LNCaP clone FGC (cell line): ENCODE measurements at regions not wholly inside any gene's neighbourhood (a gene's known extent, or its start where the extent isn't known, plus 50 kb on each side); places are given as distances from the start of the nearest gene placed in this dataset.

Experiments used
- DNase-seq: peaks from one replicate; pipeline ENCODE4 v3.0.0-alpha.2; 2011; ENCODE audit warnings: low read depth
- H3K4me3 ChIP-seq: 2 replicates; pipeline ENCODE4 v1.5.1; 2011; ENCODE audit warnings: mild to moderate bottlenecking, low read depth, low read length, control low read depth
- TF ChIP-seq, protein P1 (sequence below): IDR thresholded peaks from 2 replicates; pipeline ENCODE4 v1.5.1; 2012; ENCODE audit warnings: mild to moderate bottlenecking; ENCODE audit not compliant: control insufficient read depth, insufficient read depth; ENCODE audit errors: extremely low read depth

DNA sequence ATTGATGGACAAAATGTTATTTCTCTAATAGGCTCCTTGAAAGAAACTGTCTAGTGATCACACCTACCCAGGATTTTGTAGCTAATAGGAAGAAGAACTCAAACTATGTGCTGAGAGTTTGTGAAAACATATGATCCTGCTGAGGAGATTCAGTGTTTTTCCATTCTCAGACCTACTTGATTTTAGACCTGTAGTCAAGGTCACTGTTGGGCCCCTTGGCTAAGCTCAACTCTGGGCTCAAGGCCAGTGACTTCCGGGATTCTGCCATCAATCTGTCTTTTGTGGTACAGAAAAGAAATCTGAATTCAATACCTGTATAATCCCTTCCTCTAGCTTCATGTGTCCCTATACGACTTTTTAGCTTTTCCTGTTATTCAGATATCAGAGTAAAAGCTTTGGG, 79.7 kb upstream of the FERD3L start:
- TF ChIP-seq, protein P1, sequence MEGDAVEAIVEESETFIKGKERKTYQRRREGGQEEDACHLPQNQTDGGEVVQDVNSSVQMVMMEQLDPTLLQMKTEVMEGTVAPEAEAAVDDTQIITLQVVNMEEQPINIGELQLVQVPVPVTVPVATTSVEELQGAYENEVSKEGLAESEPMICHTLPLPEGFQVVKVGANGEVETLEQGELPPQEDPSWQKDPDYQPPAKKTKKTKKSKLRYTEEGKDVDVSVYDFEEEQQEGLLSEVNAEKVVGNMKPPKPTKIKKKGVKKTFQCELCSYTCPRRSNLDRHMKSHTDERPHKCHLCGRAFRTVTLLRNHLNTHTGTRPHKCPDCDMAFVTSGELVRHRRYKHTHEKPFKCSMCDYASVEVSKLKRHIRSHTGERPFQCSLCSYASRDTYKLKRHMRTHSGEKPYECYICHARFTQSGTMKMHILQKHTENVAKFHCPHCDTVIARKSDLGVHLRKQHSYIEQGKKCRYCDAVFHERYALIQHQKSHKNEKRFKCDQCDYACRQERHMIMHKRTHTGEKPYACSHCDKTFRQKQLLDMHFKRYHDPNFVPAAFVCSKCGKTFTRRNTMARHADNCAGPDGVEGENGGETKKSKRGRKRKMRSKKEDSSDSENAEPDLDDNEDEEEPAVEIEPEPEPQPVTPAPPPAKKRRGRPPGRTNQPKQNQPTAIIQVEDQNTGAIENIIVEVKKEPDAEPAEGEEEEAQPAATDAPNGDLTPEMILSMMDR: no peak
- no peak for DNase-seq
- no peak overlapping the region for H3K4me3 ChIP-seq

DNA sequence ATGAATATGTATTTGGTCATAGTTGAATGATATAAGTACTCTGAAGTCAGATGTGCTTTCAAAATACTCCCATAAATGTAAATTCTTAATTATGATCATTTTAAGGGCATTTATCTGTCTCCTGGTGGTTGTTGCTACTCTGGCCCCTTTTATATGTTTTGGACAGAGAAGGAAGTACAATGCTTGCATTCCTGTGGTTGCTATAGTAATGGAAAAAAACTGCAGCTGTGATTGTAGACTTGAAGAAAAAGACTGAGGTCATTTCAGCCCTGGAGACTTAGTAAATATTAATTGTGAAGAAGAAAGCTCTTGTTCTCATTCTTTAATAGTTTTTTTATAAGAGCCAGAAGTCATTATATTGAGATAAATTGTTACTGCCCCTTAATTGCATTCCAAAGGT, 70.2 kb upstream of the FERD3L start:
- H3K4me3 ChIP-seq: no peak overlapping the region
- no peak for DNase-seq
- TF ChIP-seq, protein P1: no peak

DNA sequence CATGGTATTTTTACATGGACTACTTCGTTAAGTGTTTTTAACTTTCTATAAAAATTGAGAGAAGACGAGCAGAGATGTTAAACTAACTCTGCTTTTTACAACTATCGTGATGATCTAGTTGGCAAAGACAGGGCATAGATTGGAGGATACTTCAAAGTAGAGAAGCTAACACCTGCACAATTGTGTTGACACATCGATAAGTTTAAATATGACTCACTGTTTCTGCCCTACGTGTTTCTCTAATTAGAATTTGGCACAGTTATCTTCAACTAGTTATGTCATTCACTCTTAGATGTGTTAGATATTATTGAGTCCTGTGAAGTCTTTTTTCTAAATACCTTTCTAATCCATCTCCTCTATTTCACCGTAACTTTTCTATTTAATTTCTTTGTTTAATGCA, 68.5 kb upstream of the FERD3L start:
- no peak for DNase-seq
- no peak overlapping the region for H3K4me3 ChIP-seq
- TF ChIP-seq, protein P1: no peak

DNA sequence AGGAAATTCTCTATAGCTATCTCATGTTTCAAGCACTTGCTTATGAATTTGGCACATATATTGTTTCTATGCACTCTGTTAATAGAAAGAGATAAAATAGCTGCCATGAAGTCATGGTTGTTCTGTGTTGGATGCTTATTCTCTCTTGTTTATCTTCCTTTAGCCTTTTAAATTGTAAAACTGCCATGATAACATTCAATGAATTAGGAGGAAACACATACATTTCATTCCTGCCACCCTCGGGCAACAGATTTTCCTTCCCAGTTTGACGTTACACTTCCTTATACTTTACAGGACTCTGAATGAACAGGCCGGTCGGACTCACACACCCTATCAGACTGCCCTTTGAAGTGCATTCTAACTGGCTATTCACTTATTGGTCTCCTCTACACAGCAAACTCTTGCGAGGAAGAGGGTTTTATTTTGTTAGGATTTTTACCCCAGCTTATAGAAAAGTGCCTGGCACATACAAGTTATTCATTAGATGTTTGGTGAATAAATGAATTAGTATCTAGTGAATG, 65.7 kb upstream of the FERD3L start:
- H3K4me3 ChIP-seq: no peak overlapping the region
- peak; percentile 59 for DNase-seq
- TF ChIP-seq, protein P1: no peak

DNA sequence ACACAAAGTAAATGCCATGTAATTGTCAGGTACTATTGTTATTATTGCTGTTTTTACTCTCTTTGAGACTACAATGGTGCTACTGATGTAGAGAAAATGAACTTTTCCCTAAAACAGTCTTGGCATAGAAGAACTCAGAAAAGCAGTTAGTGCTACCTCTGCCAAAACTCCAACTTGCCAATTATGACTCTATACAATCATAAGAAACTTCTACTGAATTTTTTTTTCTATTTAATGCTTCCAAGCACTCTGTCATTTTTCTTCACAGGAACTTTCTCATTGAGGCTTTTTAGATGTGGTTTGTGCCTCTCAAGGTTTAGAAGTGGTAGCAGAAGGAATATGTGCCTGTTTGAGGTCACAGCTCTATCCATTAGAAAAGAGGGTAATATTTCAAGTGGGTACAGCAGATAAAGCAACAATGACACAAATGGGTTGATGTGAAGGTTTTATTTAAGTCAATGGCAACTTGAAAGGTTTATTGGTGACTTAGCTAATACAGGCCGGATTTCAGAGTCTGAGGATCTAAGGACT, 64.0 kb upstream of the FERD3L start:
- TF ChIP-seq, protein P1: no peak
- DNase-seq: no peak
- no peak overlapping the region for H3K4me3 ChIP-seq

DNA sequence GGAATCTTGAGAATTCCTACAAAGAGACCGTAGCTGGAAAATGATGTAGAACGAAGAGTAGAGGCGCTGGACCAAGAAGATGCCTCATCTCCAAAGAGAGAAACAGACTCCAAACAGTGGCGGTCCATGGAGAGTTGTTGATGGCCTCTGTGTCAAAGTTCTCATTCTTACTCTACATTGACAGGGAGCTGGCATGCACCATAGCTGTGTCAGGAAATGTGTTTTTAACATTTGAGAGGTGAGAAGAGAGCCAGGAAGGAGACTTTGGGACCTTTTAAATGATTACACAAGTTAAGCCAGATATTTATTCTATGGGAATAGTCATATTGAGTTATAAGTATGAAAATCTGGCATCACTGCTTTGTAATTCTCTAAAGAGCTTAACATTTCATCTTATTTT, 61.5 kb upstream of the FERD3L start:
- TF ChIP-seq, protein P1: no peak
- DNase-seq: no peak

DNA sequence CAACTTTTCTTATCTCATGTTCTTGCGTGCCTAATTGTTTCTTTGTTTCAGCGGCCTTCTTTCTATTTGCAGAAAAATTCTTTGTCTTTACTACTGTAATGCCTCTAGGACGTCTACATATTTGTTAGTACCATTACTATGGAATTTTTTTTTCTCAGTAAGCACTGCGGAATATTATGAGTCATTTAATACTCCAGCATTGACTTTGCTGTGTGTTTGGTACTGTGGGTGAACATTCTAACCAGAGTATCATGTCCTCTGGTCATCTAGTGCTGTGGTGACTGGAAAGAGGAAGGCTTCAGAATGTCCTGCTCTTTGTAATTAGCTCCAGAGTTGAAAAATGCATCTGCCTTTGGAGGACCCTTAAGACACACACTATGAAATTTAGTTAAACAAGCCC, 58.5 kb upstream of the FERD3L start:
- H3K4me3 ChIP-seq: no peak overlapping the region
- TF ChIP-seq, protein P1: no peak
- no peak for DNase-seq

More for the DNA sequence above, 61.5 kb upstream of the FERD3L start:
- H3K4me3 ChIP-seq: no peak overlapping the region
